HFF-Myc (cell line): ENCODE measurements at regions not wholly inside any gene's neighbourhood (a gene's known extent, or its start where the extent isn't known, plus 50 kb on each side); places are given as distances from the start of the nearest gene placed in this dataset.

Experiments used
- DNase-seq: peaks from one replicate; pipeline ENCODE4 v3.0.0-alpha.2; 2011; ENCODE audit warnings: low read depth; ENCODE audit errors: extremely low read depth
- H3K4me3 ChIP-seq: replicated peaks from 2 replicates; pipeline ENCODE4 v1.5.1; 2011; ENCODE audit warnings: low read depth, mild to moderate bottlenecking, control low read depth, low read length
- TF ChIP-seq, protein P1 (sequence below): IDR thresholded peaks from 2 replicates; pipeline ENCODE4 v1.5.1; 2012; ENCODE audit warnings: mild to moderate bottlenecking, low read depth, low read length, control low read depth; ENCODE audit errors: missing control alignments

DNA sequence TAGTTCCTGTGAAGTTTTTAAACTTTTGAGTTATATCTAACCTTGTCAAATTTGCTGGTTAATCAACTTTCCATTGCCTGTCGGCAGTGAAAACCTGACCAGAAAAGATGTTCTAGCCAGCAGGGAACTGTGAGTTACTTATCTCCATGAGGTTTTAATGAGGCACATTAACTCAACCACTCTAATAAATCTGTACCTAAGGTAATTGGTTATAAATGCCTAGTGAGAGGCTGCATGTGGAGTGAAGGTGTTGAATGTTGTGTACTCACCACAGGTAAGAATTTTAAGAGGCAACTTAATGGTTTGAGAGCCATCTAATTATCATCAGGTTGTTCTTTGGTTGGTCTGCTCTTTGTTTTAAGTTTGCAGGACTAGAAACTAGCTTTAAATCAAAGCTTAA, 138.4 kb upstream of the LHX8 start:
- TF ChIP-seq, protein P1, sequence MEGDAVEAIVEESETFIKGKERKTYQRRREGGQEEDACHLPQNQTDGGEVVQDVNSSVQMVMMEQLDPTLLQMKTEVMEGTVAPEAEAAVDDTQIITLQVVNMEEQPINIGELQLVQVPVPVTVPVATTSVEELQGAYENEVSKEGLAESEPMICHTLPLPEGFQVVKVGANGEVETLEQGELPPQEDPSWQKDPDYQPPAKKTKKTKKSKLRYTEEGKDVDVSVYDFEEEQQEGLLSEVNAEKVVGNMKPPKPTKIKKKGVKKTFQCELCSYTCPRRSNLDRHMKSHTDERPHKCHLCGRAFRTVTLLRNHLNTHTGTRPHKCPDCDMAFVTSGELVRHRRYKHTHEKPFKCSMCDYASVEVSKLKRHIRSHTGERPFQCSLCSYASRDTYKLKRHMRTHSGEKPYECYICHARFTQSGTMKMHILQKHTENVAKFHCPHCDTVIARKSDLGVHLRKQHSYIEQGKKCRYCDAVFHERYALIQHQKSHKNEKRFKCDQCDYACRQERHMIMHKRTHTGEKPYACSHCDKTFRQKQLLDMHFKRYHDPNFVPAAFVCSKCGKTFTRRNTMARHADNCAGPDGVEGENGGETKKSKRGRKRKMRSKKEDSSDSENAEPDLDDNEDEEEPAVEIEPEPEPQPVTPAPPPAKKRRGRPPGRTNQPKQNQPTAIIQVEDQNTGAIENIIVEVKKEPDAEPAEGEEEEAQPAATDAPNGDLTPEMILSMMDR: no peak
- H3K4me3 ChIP-seq: no peak overlapping the region
- no peak for DNase-seq

DNA sequence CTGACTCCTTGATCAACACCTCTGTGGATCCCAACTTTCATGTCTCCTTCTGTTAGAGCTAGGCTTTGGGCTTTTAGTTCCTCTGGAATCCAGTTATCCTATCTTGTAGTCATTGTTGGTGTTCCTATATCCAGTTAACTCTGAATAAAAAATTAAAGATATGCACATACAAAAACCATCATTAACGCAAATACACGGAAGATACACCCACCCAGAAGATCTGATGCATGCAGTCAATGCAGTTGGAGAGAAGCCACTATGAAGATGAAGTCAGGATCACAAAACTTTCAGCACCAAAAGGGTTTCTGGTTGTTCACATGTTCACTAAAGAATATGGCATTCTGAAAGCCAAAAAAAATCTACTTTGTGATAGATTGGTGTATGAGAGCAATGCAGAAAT, 123.6 kb upstream of the LHX8 start:
- no peak for DNase-seq
- no peak overlapping the region for H3K4me3 ChIP-seq
- TF ChIP-seq, protein P1: no peak

DNA sequence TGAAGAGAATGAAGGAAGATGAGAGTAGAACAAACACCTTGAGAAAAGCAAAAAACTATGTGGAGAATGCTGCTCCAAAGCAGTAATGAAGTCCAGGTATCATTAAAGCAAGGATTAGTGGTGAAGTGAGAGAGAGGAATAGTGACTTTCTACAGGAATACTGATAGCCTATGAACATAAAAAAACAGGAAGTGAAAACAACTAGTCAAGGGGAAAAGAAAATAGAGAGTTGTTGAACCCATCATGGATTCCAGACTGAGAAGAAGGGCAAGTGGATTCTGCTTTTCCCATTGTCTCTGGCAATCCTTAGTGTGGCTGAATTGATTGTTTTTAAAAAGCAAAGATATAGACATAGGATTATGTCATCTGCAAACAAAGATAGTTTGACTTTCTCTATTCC, 119.9 kb upstream of the LHX8 start:
- H3K4me3 ChIP-seq: no peak overlapping the region
- DNase-seq: no peak
- TF ChIP-seq, protein P1: no peak

DNA sequence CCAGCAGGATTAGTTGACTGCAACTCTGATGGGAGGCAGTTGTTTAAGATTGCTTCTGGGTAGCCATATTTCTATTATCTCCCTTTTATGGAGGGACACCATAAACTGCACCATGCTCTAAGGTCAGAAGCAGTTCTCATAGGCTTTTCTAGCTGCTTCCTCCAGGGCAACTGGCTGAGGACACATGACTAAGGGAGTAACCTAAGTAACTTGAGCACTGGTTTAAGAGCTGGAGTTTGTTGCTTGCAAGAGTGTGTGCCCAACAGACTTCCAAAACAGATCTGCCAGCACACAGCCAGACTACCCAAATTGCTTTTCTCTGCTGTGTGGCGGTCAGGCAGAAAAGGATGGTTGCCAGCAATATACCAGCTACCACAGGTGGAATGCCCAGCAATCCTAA, 111.2 kb upstream of the LHX8 start:
- H3K4me3 ChIP-seq: no peak overlapping the region
- DNase-seq: no peak
- TF ChIP-seq, protein P1: no peak

DNA sequence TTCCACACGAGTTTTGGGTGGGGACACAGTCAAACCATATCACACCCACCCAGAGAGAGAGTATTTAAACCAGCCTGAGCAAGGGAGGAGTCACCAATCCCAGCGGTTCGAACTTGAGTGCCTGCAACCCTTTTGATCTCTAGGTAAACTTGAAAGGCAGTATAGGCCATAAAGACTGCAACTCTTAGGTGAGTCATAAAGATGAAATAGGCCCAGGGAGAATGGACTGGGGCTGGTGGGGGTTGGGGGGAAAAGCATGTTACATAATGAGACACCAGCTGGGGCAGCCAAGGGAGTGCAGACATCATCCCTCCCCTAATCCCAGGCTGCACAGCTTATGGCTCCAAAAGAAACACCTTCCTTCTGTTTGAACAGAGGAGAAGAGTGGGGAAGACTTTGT, 99.8 kb upstream of the LHX8 start:
- no peak overlapping the region for H3K4me3 ChIP-seq
- DNase-seq: no peak
- TF ChIP-seq, protein P1: no peak

DNA sequence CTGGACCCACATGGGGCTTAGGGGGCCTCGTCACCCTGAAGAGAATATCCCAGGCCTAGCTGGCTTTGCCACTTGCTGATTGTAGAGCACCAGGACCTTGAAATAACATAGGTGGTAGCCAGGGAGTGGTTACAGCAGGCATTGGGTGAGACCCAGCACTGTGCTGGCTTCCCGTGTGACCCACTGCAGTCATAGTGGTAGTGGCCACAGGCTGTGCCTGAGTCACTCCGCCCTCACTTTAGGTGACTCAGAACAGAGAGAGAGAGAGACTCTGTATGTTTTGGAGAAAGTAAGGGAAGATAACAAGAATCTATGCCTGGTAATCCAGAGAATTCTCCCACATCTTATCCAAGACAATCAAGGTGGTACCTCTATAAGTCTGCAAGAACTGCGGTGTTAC, 98.7 kb upstream of the LHX8 start:
- TF ChIP-seq, protein P1: no peak
- no peak overlapping the region for H3K4me3 ChIP-seq
- no peak for DNase-seq

DNA sequence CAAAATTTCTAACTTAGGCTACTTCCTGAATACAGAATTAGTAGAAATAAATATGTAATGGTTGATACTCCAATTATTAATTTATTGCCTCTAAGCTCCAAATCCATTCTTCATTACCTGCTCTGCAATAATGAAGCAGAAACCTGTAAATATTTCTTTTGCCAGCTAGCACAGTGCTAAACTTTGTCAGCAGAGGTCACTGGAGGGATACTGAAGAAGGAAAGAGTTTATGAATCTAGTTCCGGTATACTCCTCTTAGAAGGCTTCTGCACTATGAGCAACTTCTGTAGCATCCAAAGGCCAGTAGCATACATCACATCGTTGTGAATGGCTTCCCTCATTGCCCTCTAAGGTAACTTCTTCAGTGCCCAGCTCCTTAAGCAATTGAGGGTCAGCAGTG, 81.0 kb upstream of the LHX8 start:
- DNase-seq: no peak
- no peak overlapping the region for H3K4me3 ChIP-seq
- TF ChIP-seq, protein P1: peak; percentile 3
